ENCODE measurements at regions not wholly inside any gene's neighbourhood (a gene's known extent, or its start where the extent isn't known, plus 50 kb on each side); places are given as distances from the start of the nearest gene placed in this dataset.

DNA sequence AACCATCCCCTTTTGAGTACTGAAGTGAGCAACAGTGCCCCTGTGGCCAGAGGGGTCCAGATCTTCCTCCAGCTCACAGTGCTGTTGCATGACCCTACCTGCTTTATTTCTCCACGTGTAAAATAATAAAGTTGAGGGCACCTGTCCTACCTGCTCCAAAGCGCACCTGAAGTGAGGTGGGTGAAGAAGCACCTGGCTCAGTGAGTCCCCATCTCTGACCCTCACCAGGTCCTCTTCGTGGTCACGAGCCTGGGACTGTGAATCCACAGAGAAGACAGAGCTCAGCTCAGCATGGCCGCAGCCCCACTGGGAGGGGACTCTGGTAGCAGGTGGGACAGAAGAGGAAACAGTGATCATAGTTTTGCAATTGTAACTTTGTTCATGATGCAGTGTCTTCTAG lies 976.7 kb upstream of the TMEM132C start:
- no peak for TF ChIP-seq EZH2 (IDR thresholded peaks at IDR 0.05; ENCODE audit: insufficient read depth, poor library complexity, severe bottlenecking)
- no peak for TF ChIP-seq EZH2phosphoT487 (IDR thresholded peaks at IDR 0.05; ENCODE audit: insufficient read depth, low read depth)

Data from GM23248 (cell line).